Fibroblast of peridontal ligament (primary cell): ENCODE measurements at regions not wholly inside any gene's neighbourhood (a gene's known extent, or its start where the extent isn't known, plus 50 kb on each side); places are given as distances from the start of the nearest gene placed in this dataset.
"Not testable (repeated sequence)": the region's sequence is repeated elsewhere in the genome, so short reads cannot be mapped to it uniquely, and the experiment has no call there.

ENCODE experiments used
- DNase-seq: peaks from one replicate; pipeline ENCODE4 v3.0.0-alpha.2; 2010; ENCODE audit errors: extremely low read depth

DNA sequence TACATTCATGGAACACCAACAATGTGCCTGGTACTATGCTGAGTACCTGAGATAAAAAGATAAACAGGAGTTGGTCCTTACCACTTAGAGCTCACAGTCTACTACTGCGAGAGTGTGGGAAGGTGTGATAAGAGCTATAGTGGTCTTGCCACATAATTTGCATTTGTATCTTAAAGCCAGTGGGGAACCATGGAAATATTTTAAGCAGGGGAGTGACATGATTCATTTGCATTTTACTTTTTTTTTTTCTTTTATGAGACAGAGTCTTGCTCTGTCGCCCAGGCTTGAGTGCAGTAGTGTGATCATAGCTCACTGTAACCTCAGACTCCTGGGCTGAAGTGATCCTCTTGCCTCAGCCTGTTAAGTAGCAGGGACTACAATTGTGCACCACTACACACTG is 53.6 kb downstream of the SRGAP2 start:
- DNase-seq: not testable (repeated sequence)

DNA sequence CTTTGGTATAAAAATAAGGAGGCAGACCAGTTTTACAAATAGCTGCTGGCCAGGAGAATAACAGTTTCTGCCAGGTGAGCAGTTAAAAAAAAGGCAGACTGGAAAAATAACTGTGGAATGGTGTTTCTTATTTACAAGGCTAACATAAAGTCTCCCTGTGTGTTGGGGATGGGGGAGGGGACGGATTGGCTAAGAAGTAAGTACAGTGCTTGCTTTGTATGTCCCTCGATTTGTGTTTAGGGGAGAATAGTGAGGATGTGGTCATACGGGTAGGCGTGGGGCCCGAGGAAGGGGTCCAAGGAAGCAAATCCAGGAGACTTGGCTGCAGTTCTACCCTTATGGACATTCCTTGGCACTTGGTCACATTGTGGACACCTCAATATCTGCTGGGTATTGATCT is 58.1 kb downstream of the SRGAP2 start:
- DNase-seq: not testable (repeated sequence)

GRCh38 chr1:206262424-206262823 is 59.1 kb downstream of the SRGAP2 start:
- DNase-seq: not testable (repeated sequence)

- not testable (repeated sequence) for DNase-seq
Measured at GRCh38 chr1:206264916-206265315, 61.6 kb downstream of the SRGAP2 start.

- DNase-seq: not testable (repeated sequence)
Measured at GRCh38 chr1:206271153-206271552, 67.8 kb downstream of the SRGAP2 start.

- DNase-seq: not testable (repeated sequence)
Measured at GRCh38 chr1:206273104-206273503, 69.8 kb downstream of the SRGAP2 start.

GRCh38 chr1:206276143-206276542 is 72.8 kb downstream of the SRGAP2 start:
- DNase-seq: not testable (repeated sequence)

DNA sequence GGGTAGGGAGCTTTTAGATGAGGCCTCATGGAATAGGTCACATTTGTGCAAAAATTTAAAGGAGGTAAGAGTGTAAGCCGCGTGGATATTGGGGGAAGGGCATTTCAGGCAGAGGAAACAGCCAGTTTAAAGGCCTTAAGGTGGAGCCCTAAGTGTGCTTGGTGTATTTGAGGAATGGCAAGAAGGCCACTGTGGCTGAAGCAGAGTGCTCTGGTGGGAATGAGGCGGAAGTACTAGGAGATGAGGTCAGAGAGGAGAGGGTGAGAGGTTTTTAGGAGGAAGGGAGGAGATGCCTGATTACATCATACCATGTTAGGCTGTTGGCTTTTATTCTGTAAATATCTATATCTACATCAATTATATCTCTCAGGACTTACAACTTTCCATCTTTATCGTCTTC is 75.3 kb downstream of the SRGAP2 start:
- not testable (repeated sequence) for DNase-seq

GRCh38 chr1:206280683-206281082 is 77.3 kb downstream of the SRGAP2 start:
- DNase-seq: not testable (repeated sequence)

DNA sequence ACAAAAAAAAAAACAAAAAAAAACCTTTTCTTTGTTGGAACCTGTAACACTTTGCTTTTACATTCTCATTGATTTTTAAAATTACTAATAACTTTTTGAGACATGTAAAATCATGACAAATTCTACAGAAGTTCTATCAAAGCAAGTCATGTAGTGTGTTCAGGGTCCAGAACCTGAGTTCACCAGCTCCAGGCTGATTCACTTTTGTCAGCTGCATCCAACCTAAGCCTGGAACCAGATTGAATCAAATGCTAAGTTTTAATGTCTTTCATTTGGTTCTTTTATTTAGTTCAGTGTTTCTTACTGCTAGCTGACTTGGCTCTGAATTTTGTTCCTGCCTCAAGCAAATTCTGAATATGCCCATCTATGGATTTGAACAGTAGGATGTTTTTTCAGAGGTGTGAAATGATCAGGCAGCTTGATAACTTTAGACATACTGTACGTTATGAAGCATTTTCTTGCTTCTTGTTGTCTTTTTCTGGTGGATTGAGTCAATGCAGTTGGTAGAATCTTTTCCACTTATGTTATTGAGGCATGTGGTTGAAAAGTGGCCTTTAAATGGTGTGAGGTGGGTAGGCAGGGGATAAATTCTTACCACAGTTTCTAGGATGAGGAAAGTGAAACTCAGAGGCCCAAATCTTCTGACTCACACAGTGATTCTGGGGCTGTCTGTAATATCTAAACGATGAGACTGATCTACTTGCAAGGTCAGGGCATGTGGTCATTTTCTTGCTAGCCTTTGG is 78.7 kb downstream of the SRGAP2 start:
- DNase-seq: not testable (repeated sequence)

DNA sequence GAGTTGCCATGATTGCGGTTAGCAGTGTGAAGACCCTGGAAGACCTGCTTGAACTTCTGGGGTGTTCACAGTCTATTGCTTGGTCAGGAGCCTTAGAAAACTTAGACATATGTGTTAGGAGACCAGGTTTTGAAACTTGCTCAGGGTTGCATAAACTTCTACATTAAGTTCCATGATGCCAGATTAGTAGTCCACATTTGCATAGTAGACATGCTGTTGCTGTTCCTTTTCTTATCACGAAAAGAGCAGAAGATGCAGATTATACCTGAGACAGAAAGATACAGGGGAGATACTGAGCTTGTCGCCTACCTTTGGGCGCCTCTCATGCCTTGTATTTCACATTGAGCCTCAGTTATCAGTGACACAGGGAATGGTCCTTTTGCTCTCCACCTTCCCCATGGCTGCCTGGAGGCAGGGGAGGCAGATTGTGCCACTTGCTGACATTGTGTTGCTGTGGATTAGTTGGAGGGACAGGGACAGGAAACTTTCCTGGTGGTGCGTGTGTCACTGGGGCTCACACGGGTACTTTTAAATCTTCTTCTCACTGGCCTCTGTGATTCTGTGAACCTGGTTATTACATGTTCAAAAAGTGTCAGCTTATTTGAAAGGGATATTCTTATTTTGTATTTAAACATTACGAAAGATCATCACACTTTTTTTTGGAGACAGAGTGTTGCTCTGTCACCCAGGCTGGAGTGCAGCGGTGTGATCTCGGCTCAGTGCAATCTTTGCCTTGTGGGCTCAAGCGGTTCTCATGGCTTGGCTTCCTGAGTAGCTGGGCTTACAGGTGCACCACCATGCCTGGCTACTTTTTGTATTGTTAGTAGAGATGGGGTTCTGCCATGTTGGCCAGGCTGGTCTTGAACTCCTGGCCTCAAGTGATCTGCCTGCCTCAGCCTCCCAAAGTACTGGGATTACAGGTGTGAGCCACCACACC is 82.0 kb downstream of the SRGAP2 start:
- not testable (repeated sequence) for DNase-seq

DNA sequence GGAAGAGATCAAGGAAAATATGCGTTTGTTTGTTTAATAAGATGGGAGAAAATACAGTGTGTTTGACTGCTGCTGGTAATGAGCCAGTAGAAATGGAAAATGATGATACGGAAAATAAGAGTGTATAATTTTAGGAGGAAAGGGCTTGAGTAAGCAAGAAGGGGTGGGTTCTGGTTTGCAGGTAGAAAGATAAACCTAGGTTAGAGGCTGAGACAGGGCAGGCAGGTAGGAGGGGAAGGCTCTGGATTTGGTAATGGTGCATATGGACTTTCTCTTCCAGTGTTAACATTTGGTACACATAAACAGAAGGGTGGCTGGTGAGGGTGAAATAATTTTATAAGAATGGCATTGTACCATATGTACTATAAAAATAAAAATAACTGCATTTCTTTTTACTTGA is 84.4 kb downstream of the SRGAP2 start:
- not testable (repeated sequence) for DNase-seq

- DNase-seq: not testable (repeated sequence)
Measured at GRCh38 chr1:206288453-206288852, 85.1 kb downstream of the SRGAP2 start.

GRCh38 chr1:206297145-206298031 is 94.0 kb downstream of the SRGAP2 start:
- not testable (repeated sequence) for DNase-seq

GRCh38 chr1:206298032-206298392 is 94.7 kb downstream of the SRGAP2 start:
- DNase-seq: not testable (repeated sequence)

DNA sequence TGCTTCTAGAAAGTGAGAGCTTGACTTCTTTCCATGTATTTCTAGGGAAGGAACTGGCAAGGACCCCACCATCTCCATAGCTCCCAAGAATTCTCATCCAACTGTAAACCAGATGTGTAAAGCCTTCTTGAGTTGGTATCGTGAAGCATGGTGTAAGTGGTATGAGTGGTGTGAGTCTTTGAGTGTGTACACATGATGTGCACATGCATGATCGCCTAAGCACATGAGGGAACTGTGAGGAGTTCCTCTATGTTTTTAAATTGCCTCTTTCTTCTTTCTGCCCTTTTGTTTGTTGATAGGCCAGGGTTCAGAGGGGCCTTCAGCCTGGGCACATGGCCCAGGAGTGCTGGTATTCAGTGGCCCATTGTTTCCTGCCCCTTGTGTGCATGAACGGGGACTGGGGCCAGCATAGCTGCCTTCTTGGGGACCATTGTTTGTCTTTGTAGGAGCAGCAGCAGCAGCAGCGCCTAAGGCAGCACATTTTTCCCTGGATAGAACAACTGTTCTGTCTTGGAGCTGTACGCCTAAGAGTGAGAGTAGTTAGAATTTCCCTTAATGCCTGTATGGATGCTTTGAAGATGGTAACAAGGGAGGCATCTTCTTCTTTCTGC is 95.9 kb downstream of the SRGAP2 start:
- DNase-seq: not testable (repeated sequence)

GRCh38 chr1:206299942-206300341 is 96.6 kb downstream of the SRGAP2 start:
- not testable (repeated sequence) for DNase-seq

DNA sequence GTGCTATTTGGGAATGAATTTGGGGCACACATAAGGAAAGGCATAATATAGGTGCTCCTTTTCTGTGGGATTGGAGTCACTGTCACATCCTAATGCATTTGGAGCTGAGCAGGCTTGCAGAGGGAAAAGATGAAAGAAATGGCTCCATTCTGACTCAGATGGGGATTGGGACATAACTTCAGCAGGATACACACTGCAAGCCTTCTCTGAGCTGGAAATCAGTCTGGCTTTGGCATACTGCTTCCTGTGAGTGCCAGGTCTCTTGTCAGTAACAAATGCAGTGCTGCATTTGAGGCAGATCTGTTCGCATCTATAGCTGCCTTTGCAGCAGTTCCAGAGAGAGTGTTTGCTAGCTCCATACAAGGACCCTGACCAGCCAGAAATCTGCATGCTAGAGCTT is 98.7 kb downstream of the SRGAP2 start:
- DNase-seq: peak; percentile 32

DNA sequence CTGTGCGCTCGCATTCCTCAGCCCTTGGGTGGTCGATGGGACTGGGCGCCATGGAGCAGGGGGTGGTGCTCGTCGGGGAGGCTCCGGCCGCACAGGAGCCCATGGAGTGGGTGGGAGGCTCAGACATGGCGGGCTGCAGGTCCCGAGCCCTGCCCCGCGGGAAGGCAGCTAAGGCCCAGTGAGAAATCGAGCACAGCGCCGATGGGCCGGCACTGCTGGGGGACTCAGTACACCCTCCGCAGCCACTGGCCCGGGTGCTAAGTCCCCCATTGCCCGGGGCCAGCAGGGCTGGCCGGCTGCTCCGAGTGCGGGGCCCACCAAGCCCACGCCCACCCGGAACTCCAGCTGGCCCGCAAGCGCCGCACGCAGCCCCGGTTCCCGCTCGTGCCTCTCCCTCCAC is 104.1 kb downstream of the SRGAP2 start:
- not testable (repeated sequence) for DNase-seq

- not testable (repeated sequence) for DNase-seq
Measured at GRCh38 chr1:206310948-206311347, 107.6 kb downstream of the SRGAP2 start.

DNA sequence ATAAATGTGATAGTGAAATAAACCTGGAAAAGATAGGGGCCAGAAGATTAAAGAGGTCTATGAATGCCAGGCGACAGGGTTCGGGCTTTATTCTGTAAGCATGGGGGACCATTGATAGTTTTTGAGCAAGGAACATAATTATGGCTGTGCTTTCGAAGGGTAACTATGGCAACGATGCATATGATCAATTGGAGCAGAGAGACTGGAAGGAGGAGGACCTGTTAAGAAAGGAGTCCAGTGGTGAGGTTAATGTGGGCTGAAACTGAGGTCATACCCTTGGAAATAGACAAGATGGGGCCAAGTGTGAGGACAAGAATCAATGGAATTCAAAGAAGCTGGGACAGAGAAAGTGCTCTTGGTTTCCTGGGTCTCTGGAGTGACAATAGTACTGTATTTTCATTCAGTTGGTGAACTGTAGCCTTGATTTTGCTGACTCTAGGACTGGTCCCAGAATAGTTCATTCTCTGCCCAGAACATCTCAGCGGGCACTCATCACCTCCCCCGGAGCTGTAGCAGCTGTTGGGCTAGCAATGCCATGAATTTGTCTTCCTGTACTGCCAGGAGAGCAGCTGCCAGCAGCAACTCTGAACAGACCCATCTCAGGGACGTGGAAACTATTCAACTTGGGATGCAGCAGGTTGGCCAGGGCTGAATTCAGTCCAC is 108.4 kb downstream of the SRGAP2 start:
- not testable (repeated sequence) for DNase-seq
